ENCODE measurements at regions not wholly inside any gene's neighbourhood (a gene's known extent, or its start where the extent isn't known, plus 50 kb on each side); places are given as distances from the start of the nearest gene placed in this dataset.

- no peak for DNase-seq
These were observed 271.6 kb upstream of the RND3 start for GRCh38 chr2:150759106-150759505.

GRCh38 chr2:150752229-150752628 lies 264.8 kb upstream of the RND3 start:
- DNase-seq, result no peak

- no peak for DNase-seq
These were observed 263.3 kb upstream of the RND3 start for GRCh38 chr2:150750720-150751119.

GRCh38 chr2:150742094-150742493 lies 254.6 kb upstream of the RND3 start:
- DNase-seq, result no peak

- no peak for DNase-seq
These were observed 248.5 kb upstream of the RND3 start for GRCh38 chr2:150735894-150736498.

GRCh38 chr2:150733051-150733618 lies 245.7 kb upstream of the RND3 start:
- DNase-seq, result no peak

GRCh38 chr2:150732491-150732890 lies 245.0 kb upstream of the RND3 start:
- DNase-seq, result no peak

- DNase-seq, result no peak
These were observed 244.6 kb upstream of the RND3 start for GRCh38 chr2:150732064-150732463.

- no peak for DNase-seq
These were observed 242.1 kb upstream of the RND3 start for GRCh38 chr2:150729495-150729955.

- DNase-seq, result no peak
These were observed 230.8 kb upstream of the RND3 start for GRCh38 chr2:150718280-150718679.

GRCh38 chr2:150716186-150716585 lies 228.7 kb upstream of the RND3 start:
- DNase-seq, result no peak

- no peak for DNase-seq
These were observed 228.0 kb upstream of the RND3 start for GRCh38 chr2:150715501-150715900.

- DNase-seq, result no peak
These were observed 223.4 kb upstream of the RND3 start for GRCh38 chr2:150710916-150711315.

- no peak for DNase-seq
These were observed 222.6 kb upstream of the RND3 start for GRCh38 chr2:150710041-150710440.

- no peak for DNase-seq
These were observed 219.1 kb upstream of the RND3 start for GRCh38 chr2:150706561-150706960.

GRCh38 chr2:150705767-150706166 lies 218.3 kb upstream of the RND3 start:
- DNase-seq, result no peak

GRCh38 chr2:150705357-150705756 lies 217.9 kb upstream of the RND3 start:
- DNase-seq, result no peak

GRCh38 chr2:150702791-150703190 lies 215.3 kb upstream of the RND3 start:
- no peak for DNase-seq

GRCh38 chr2:150700666-150701580 lies 213.5 kb upstream of the RND3 start:
- no peak for DNase-seq

GRCh38 chr2:150699218-150699617 lies 211.8 kb upstream of the RND3 start:
- no peak for DNase-seq

GRCh38 chr2:150698016-150698661 lies 210.7 kb upstream of the RND3 start:
- no peak for DNase-seq

- DNase-seq, result no peak
These were observed 210.1 kb upstream of the RND3 start for GRCh38 chr2:150697596-150697995.

GRCh38 chr2:150695451-150696135 lies 208.1 kb upstream of the RND3 start:
- DNase-seq, result no peak

All from 8988T (cell line).